HG02870 (cell line): ENCODE measurements at regions not wholly inside any gene's neighbourhood (a gene's known extent, or its start where the extent isn't known, plus 50 kb on each side); places are given as distances from the start of the nearest gene placed in this dataset.
"Not testable (repeated sequence)": the region's sequence is repeated elsewhere in the genome, so short reads cannot be mapped to it uniquely, and the experiment has no call there.

Experiments
- ATAC-seq: cut with Tn5 transposase; IDR thresholded peaks from one replicate; pipeline ENCODE4 v1.9.1; 2021; ENCODE audit warnings: mild to moderate bottlenecking, moderate library complexity; ENCODE audit not compliant: unreplicated experiment

GRCh38 chr3:36175916-36176461 is 204.3 kb upstream of the STAC start:
- ATAC-seq, result no peak

GRCh38 chr3:36178018-36178417 is 202.3 kb upstream of the STAC start:
- no peak for ATAC-seq

GRCh38 chr3:36182024-36182423 is 198.3 kb upstream of the STAC start:
- ATAC-seq, result no peak

- ATAC-seq, result not testable (repeated sequence)
These were observed 193.1 kb upstream of the STAC start for GRCh38 chr3:36187197-36187596.

- ATAC-seq, result no peak
These were observed 187.4 kb upstream of the STAC start for GRCh38 chr3:36192901-36193300.

GRCh38 chr3:36193448-36193847 is 186.9 kb upstream of the STAC start:
- no peak for ATAC-seq

GRCh38 chr3:36196058-36196457 is 184.2 kb upstream of the STAC start:
- no peak for ATAC-seq

- no peak for ATAC-seq
These were observed 183.2 kb upstream of the STAC start for GRCh38 chr3:36197151-36197550.

- ATAC-seq, result no peak
These were observed 178.8 kb upstream of the STAC start for GRCh38 chr3:36201546-36201945.

- no peak for ATAC-seq
These were observed 173.2 kb upstream of the STAC start for GRCh38 chr3:36206956-36207580.

GRCh38 chr3:36210840-36211651 is 169.3 kb upstream of the STAC start:
- ATAC-seq, result no peak

- no peak for ATAC-seq
These were observed 168.7 kb upstream of the STAC start for GRCh38 chr3:36211652-36211999.

- no peak for ATAC-seq
These were observed 168.1 kb upstream of the STAC start for GRCh38 chr3:36212251-36212650.

- no peak for ATAC-seq
These were observed 165.8 kb upstream of the STAC start for GRCh38 chr3:36214460-36214859.

GRCh38 chr3:36215241-36215640 is 165.1 kb upstream of the STAC start:
- ATAC-seq, result no peak

- ATAC-seq, result no peak
These were observed 160.9 kb upstream of the STAC start for GRCh38 chr3:36219398-36219797.

- no peak for ATAC-seq
These were observed 160.1 kb upstream of the STAC start for GRCh38 chr3:36220173-36220572.

- ATAC-seq, result no peak
These were observed 158.3 kb upstream of the STAC start for GRCh38 chr3:36221975-36222374.

- no peak for ATAC-seq
These were observed 152.3 kb upstream of the STAC start for GRCh38 chr3:36227980-36228379.

GRCh38 chr3:36229496-36229895 is 150.8 kb upstream of the STAC start:
- ATAC-seq, result no peak

- no peak for ATAC-seq
These were observed 147.4 kb upstream of the STAC start for GRCh38 chr3:36232797-36233489.

- no peak for ATAC-seq
These were observed 135.6 kb upstream of the STAC start for GRCh38 chr3:36244728-36245127.
